ENCODE measurements at regions not wholly inside any gene's neighbourhood (a gene's known extent, or its start where the extent isn't known, plus 50 kb on each side); places are given as distances from the start of the nearest gene placed in this dataset.

DNA sequence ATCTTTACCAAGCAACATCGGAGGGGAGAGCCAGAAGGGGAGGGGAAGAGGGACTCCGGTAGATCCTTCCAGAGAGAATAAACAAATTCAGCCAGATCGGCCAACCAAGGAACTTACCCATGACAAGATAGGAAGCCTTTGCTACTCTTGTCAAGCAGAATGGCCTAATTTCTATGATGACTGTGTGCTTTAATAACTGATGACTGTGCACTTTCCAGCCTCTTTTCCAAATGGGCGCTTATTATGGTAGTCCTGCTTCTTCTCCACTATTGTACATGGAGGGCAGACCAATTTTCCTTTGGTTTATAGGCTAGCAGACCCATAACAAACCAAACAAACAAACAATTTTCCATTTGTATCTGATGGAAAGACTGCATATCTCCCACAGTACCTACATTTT, 163.8 kb upstream of the RFX3 start:
- Histone ChIP-seq H2BK5ac (ENCODE audit: low read length) (no peak overlapping the region), H3K18ac (ENCODE audit: low read length) (no peak overlapping the region), H3K23ac (ENCODE audit: low read length) (no peak overlapping the region), H4K8ac (ENCODE audit: low read depth, low read length) (no peak overlapping the region), H2AK5ac (ENCODE audit: low read length) (no peak overlapping the region), H2BK120ac (ENCODE audit: low read depth, low read length) (no peak overlapping the region), H3K9ac (ENCODE audit: low read length) (no peak overlapping the region), H3K4me2 (ENCODE audit: low read length) (no peak overlapping the region), H3K4me1 (ENCODE audit: control insufficient read depth, low read depth, low read length) (no peaks in the 10 kb centered on the region), H3K79me1 (ENCODE audit: low read length) (no peaks in the 10 kb centered on the region), H3K27me3 (ENCODE audit: insufficient read depth, low read length, poor library complexity) (no peaks in the 10 kb centered on the region), H2BK15ac (replicated peaks; ENCODE audit: low read depth) (no peak overlapping the region), H3K4me3 (ENCODE audit: low read length) (no peak overlapping the region), H3K56ac (ENCODE audit: low read length) (no peak overlapping the region), H3K36me3 (ENCODE audit: control insufficient read depth, insufficient read depth, low read length) (no peaks in the 10 kb centered on the region), H4K5ac (ENCODE audit: low read length) (no peak overlapping the region), H3K79me2 (ENCODE audit: control insufficient read depth, insufficient read depth, low read length) (no peaks in the 10 kb centered on the region), H3K4ac (ENCODE audit: low read depth, low read length) (no peak overlapping the region), H3K27ac (ENCODE audit: low read depth, low read length) (no peak overlapping the region)
- no CpG with 5 or more reads among the region's 4 CpGs for WGBS (ENCODE audit: extremely low coverage, insufficient coverage, low lambda C conversion rate)
- DNase-seq = no peak

DNA sequence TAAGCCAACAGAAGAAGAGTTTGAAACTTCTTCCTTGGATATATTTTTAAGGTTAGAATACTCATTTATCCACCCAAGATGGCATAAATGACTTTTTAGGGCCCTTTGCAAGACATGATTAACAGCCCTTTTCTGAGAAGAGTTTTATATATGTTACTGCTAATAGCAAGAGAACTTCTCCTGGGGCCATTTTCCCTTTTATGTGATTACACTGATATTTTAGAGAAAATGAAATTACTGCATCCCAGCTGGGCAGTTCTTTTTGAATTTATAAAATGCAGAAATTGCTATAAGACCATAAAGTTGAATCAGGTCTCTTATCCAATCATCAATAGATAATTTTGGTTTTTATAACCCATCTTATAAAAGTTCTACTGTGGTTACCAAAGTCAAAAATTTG, 161.3 kb upstream of the RFX3 start:
- no peak overlapping the region for H3K4ac ChIP-seq (ENCODE audit: low read depth, low read length)
- H3K79me1 ChIP-seq (ENCODE audit: low read length) = no peaks in the 10 kb centered on the region
- no peak overlapping the region for H3K27ac ChIP-seq (ENCODE audit: low read depth, low read length)
- no peak overlapping the region for H3K4me2 ChIP-seq (ENCODE audit: low read length)
- H4K8ac ChIP-seq (ENCODE audit: low read depth, low read length) = no peak overlapping the region
- DNase-seq = no peak
- H2BK120ac ChIP-seq (ENCODE audit: low read depth, low read length) = no peak overlapping the region
- H3K79me2 ChIP-seq (ENCODE audit: control insufficient read depth, insufficient read depth, low read length) = no peaks in the 10 kb centered on the region
- H4K5ac ChIP-seq (ENCODE audit: low read length) = no peak overlapping the region
- H2AK5ac ChIP-seq (ENCODE audit: low read length) = no peak overlapping the region
- H2BK5ac ChIP-seq (ENCODE audit: low read length) = no peak overlapping the region
- H3K36me3 ChIP-seq (ENCODE audit: control insufficient read depth, insufficient read depth, low read length) = no peaks in the 10 kb centered on the region
- H3K18ac ChIP-seq (ENCODE audit: low read length) = no peak overlapping the region
- no peak overlapping the region for H3K23ac ChIP-seq (ENCODE audit: low read length)
- no peak overlapping the region for H3K4me3 ChIP-seq (ENCODE audit: low read length)
- H3K27me3 ChIP-seq (ENCODE audit: insufficient read depth, low read length, poor library complexity) = no peaks in the 10 kb centered on the region
- no peak overlapping the region for H3K56ac ChIP-seq (ENCODE audit: low read length)
- no peak overlapping the region for H2BK15ac ChIP-seq (replicated peaks; ENCODE audit: low read depth)
- H3K9ac ChIP-seq (ENCODE audit: low read length) = no peak overlapping the region
- H3K4me1 ChIP-seq (ENCODE audit: control insufficient read depth, low read depth, low read length) = no peaks in the 10 kb centered on the region

DNA sequence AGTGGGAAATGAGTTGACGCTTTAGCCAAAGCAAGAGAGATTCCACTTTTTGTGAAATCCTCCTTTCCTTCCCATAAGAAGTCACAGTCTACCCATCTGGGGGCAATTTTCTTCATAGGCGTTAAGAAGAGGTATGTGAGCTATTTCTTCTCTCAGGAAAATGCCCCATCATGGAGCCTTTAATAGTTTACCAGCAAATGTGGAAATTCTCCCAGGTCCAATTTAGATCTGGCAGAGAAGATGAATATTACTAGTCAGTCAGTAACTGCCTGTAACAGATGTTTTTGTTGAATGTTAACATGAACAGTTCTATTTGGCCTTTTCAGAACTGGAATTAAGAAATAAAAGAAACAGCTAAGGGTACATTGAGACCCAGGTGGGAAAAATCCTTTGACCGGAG, 156.4 kb upstream of the RFX3 start:
- H2BK120ac ChIP-seq (ENCODE audit: low read depth, low read length) = no peak overlapping the region
- no peak for DNase-seq
- H4K8ac ChIP-seq (ENCODE audit: low read depth, low read length) = no peak overlapping the region
- no peak overlapping the region for H3K4me2 ChIP-seq (ENCODE audit: low read length)
- no peaks in the 10 kb centered on the region for H3K36me3 ChIP-seq (ENCODE audit: control insufficient read depth, insufficient read depth, low read length)
- no peak overlapping the region for H3K23ac ChIP-seq (ENCODE audit: low read length)
- no peak overlapping the region for H4K5ac ChIP-seq (ENCODE audit: low read length)
- no CpG with 5 or more reads among the region's 3 CpGs for WGBS (ENCODE audit: extremely low coverage, insufficient coverage, low lambda C conversion rate)
- no peak overlapping the region for H3K56ac ChIP-seq (ENCODE audit: low read length)
- H2BK15ac ChIP-seq (replicated peaks; ENCODE audit: low read depth) = no peak overlapping the region
- no peak overlapping the region for H3K18ac ChIP-seq (ENCODE audit: low read length)
- no peak overlapping the region for H2BK5ac ChIP-seq (ENCODE audit: low read length)
- H3K4ac ChIP-seq (ENCODE audit: low read depth, low read length) = no peak overlapping the region
- H3K9ac ChIP-seq (ENCODE audit: low read length) = no peak overlapping the region
- H3K4me1 ChIP-seq (ENCODE audit: control insufficient read depth, low read depth, low read length) = no peaks in the 10 kb centered on the region
- H3K79me2 ChIP-seq (ENCODE audit: control insufficient read depth, insufficient read depth, low read length) = no peaks in the 10 kb centered on the region
- H3K79me1 ChIP-seq (ENCODE audit: low read length) = no peaks in the 10 kb centered on the region
- H3K4me3 ChIP-seq (ENCODE audit: low read length) = no peak overlapping the region
- no peaks in the 10 kb centered on the region for H3K27me3 ChIP-seq (ENCODE audit: insufficient read depth, low read length, poor library complexity)
- H2AK5ac ChIP-seq (ENCODE audit: low read length) = no peak overlapping the region
- no peak overlapping the region for H3K27ac ChIP-seq (ENCODE audit: low read depth, low read length)

DNA sequence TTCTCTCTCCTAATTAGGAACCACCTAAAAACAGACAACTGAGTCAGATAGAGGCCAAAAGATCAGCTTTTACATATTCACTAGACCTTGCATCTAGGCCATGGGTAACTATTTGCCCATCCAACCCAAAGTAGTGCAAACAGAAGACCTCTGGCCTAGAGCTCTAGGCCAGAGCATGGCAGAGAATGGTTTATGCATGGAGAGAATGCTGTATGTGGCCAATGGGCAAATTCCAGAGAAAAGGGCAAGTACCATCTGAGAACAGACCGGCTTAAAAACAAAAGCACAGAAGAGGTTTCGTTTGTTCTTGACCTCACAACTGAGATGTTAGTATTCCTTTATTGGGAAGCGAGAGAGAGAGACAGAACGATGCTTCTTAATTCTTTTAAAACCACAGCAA, 151.7 kb upstream of the RFX3 start:
- no peak overlapping the region for H4K5ac ChIP-seq (ENCODE audit: low read length)
- no peak overlapping the region for H2AK5ac ChIP-seq (ENCODE audit: low read length)
- DNase-seq = no peak
- H3K4me1 ChIP-seq (ENCODE audit: control insufficient read depth, low read depth, low read length) = no peaks in the 10 kb centered on the region
- no peak overlapping the region for H3K9ac ChIP-seq (ENCODE audit: low read length)
- H3K4ac ChIP-seq (ENCODE audit: low read depth, low read length) = no peak overlapping the region
- no peaks in the 10 kb centered on the region for H3K27me3 ChIP-seq (ENCODE audit: insufficient read depth, low read length, poor library complexity)
- H3K27ac ChIP-seq (ENCODE audit: low read depth, low read length) = no peak overlapping the region
- no peak overlapping the region for H2BK5ac ChIP-seq (ENCODE audit: low read length)
- no peak overlapping the region for H2BK15ac ChIP-seq (replicated peaks; ENCODE audit: low read depth)
- H3K4me3 ChIP-seq (ENCODE audit: low read length) = no peak overlapping the region
- no peaks in the 10 kb centered on the region for H3K36me3 ChIP-seq (ENCODE audit: control insufficient read depth, insufficient read depth, low read length)
- H3K79me1 ChIP-seq (ENCODE audit: low read length) = no peaks in the 10 kb centered on the region
- no peak overlapping the region for H3K18ac ChIP-seq (ENCODE audit: low read length)
- no peak overlapping the region for H3K56ac ChIP-seq (ENCODE audit: low read length)
- H3K23ac ChIP-seq (ENCODE audit: low read length) = no peak overlapping the region
- no peak overlapping the region for H2BK120ac ChIP-seq (ENCODE audit: low read depth, low read length)
- WGBS (ENCODE audit: extremely low coverage, insufficient coverage, low lambda C conversion rate) = no CpG with 5 or more reads among the region's 4 CpGs
- no peak overlapping the region for H4K8ac ChIP-seq (ENCODE audit: low read depth, low read length)
- H3K79me2 ChIP-seq (ENCODE audit: control insufficient read depth, insufficient read depth, low read length) = no peaks in the 10 kb centered on the region
- no peak overlapping the region for H3K4me2 ChIP-seq (ENCODE audit: low read length)

DNA sequence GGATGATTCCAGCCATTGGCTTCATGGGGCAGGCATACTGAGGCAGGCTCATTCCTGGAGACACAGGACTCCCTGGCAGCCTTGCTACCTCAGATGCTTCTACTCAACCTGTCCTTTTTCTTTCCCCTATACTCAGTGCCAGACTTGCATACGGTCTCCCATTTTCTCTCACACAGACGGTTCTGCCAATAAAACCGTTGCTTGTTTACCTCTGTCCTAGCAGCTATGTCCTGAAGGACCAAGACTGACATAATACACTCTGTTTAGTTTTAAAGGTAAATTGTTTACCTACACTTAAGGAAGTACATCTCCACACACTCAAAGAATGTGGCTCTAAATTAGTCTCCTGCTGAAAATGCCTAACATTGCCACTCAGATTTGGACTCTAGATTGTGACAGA, 151.0 kb upstream of the RFX3 start:
- H3K27ac ChIP-seq (ENCODE audit: low read depth, low read length) = no peak overlapping the region
- no peak overlapping the region for H3K23ac ChIP-seq (ENCODE audit: low read length)
- no peak overlapping the region for H4K5ac ChIP-seq (ENCODE audit: low read length)
- no peaks in the 10 kb centered on the region for H3K4me1 ChIP-seq (ENCODE audit: control insufficient read depth, low read depth, low read length)
- no peak overlapping the region for H2AK5ac ChIP-seq (ENCODE audit: low read length)
- no peaks in the 10 kb centered on the region for H3K36me3 ChIP-seq (ENCODE audit: control insufficient read depth, insufficient read depth, low read length)
- no peak overlapping the region for H3K56ac ChIP-seq (ENCODE audit: low read length)
- no peak overlapping the region for H4K8ac ChIP-seq (ENCODE audit: low read depth, low read length)
- no peak overlapping the region for H3K9ac ChIP-seq (ENCODE audit: low read length)
- H3K18ac ChIP-seq (ENCODE audit: low read length) = no peak overlapping the region
- no CpG with 5 or more reads among the region's 3 CpGs for WGBS (ENCODE audit: extremely low coverage, insufficient coverage, low lambda C conversion rate)
- no peak overlapping the region for H3K4me2 ChIP-seq (ENCODE audit: low read length)
- no peak overlapping the region for H2BK15ac ChIP-seq (replicated peaks; ENCODE audit: low read depth)
- H3K27me3 ChIP-seq (ENCODE audit: insufficient read depth, low read length, poor library complexity) = no peaks in the 10 kb centered on the region
- H2BK120ac ChIP-seq (ENCODE audit: low read depth, low read length) = no peak overlapping the region
- no peak for DNase-seq
- H2BK5ac ChIP-seq (ENCODE audit: low read length) = no peak overlapping the region
- no peaks in the 10 kb centered on the region for H3K79me1 ChIP-seq (ENCODE audit: low read length)
- no peak overlapping the region for H3K4me3 ChIP-seq (ENCODE audit: low read length)
- no peak overlapping the region for H3K4ac ChIP-seq (ENCODE audit: low read depth, low read length)
- H3K79me2 ChIP-seq (ENCODE audit: control insufficient read depth, insufficient read depth, low read length) = no peaks in the 10 kb centered on the region

DNA sequence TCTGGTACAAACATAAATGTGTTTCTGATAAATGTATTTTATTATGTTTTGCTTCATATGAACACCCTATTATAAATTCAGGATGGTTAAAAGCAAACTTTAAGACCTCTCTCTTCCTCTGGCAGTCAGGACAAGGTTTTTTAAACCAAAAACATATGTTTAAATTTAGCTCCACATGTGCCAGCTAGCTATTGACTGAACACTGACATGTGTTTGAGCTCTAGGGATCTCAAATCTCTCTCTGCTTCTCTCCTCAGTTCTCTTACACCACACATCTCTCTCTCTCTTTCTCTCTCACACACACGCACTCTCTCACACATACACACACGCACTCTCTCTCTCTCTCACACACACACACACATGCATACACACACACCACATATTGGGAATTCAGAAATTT, 150.1 kb upstream of the RFX3 start:
- no peaks in the 10 kb centered on the region for H3K4me1 ChIP-seq (ENCODE audit: control insufficient read depth, low read depth, low read length)
- H3K18ac ChIP-seq (ENCODE audit: low read length) = no peak overlapping the region
- no peak overlapping the region for H2BK120ac ChIP-seq (ENCODE audit: low read depth, low read length)
- H3K79me1 ChIP-seq (ENCODE audit: low read length) = no peaks in the 10 kb centered on the region
- no peak overlapping the region for H2BK15ac ChIP-seq (replicated peaks; ENCODE audit: low read depth)
- no peaks in the 10 kb centered on the region for H3K27me3 ChIP-seq (ENCODE audit: insufficient read depth, low read length, poor library complexity)
- no peak overlapping the region for H3K9ac ChIP-seq (ENCODE audit: low read length)
- DNase-seq = no peak
- no peak overlapping the region for H3K27ac ChIP-seq (ENCODE audit: low read depth, low read length)
- no peak overlapping the region for H3K4me3 ChIP-seq (ENCODE audit: low read length)
- H2AK5ac ChIP-seq (ENCODE audit: low read length) = no peak overlapping the region
- H3K4me2 ChIP-seq (ENCODE audit: low read length) = no peak overlapping the region
- H2BK5ac ChIP-seq (ENCODE audit: low read length) = no peak overlapping the region
- H3K79me2 ChIP-seq (ENCODE audit: control insufficient read depth, insufficient read depth, low read length) = no peaks in the 10 kb centered on the region
- no peak overlapping the region for H3K23ac ChIP-seq (ENCODE audit: low read length)
- no peak overlapping the region for H3K56ac ChIP-seq (ENCODE audit: low read length)
- H4K5ac ChIP-seq (ENCODE audit: low read length) = no peak overlapping the region
- H3K4ac ChIP-seq (ENCODE audit: low read depth, low read length) = no peak overlapping the region
- no peaks in the 10 kb centered on the region for H3K36me3 ChIP-seq (ENCODE audit: control insufficient read depth, insufficient read depth, low read length)
- no peak overlapping the region for H4K8ac ChIP-seq (ENCODE audit: low read depth, low read length)
- WGBS (ENCODE audit: extremely low coverage, insufficient coverage, low lambda C conversion rate) = 100% methylated on average over 2 of the region's 2 CpGs

All from mesendoderm (in vitro differentiated cells).